UCSD-AML1 (cell line): ENCODE measurements at regions not wholly inside any gene's neighbourhood (a gene's known extent, or its start where the extent isn't known, plus 50 kb on each side); places are given as distances from the start of the nearest gene placed in this dataset.
"Not testable (repeated sequence)": the region's sequence is repeated elsewhere in the genome, so short reads cannot be mapped to it uniquely, and the experiment has no call there.

Experiments used
- DNase-seq: peaks from one replicate; lab custom pipeline; 2025; ENCODE audit not compliant: unreplicated experiment; lab: John Stamatoyannopoulos, UW

GRCh38 chr13:68527167-68527566, 1297.0 kb upstream of the PCDH9 start:
- DNase-seq: not testable (repeated sequence)

GRCh38 chr13:68523838-68524424, 1293.8 kb upstream of the PCDH9 start:
- DNase-seq: no peak

- no peak for DNase-seq
Observed at GRCh38 chr13:68522184-68522583, 1292.0 kb upstream of the PCDH9 start.

GRCh38 chr13:68509734-68510621, 1279.8 kb upstream of the PCDH9 start:
- no peak for DNase-seq

GRCh38 chr13:68506888-68507551, 1276.9 kb upstream of the PCDH9 start:
- no peak for DNase-seq

GRCh38 chr13:68490594-68490993, 1260.5 kb upstream of the PCDH9 start:
- no peak for DNase-seq

GRCh38 chr13:68481130-68481529, 1251.0 kb upstream of the PCDH9 start:
- DNase-seq: no peak

GRCh38 chr13:68473834-68474326, 1243.7 kb upstream of the PCDH9 start:
- DNase-seq: no peak

- DNase-seq: no peak
Observed at GRCh38 chr13:68467160-68467559, 1237.0 kb upstream of the PCDH9 start.

- no peak for DNase-seq
Observed at GRCh38 chr13:68440874-68441273, 1210.7 kb upstream of the PCDH9 start.

- no peak for DNase-seq
Observed at GRCh38 chr13:68439817-68440216, 1209.7 kb upstream of the PCDH9 start.

- DNase-seq: no peak
Observed at GRCh38 chr13:68428292-68428691, 1198.2 kb upstream of the PCDH9 start.

- DNase-seq: no peak
Observed at GRCh38 chr13:68417801-68418200, 1187.7 kb upstream of the PCDH9 start.

- no peak for DNase-seq
Observed at GRCh38 chr13:68410007-68410406, 1179.9 kb upstream of the PCDH9 start.

- DNase-seq: no peak
Observed at GRCh38 chr13:68390987-68391386, 1160.9 kb upstream of the PCDH9 start.

GRCh38 chr13:68386808-68387207, 1156.7 kb upstream of the PCDH9 start:
- no peak for DNase-seq

- DNase-seq: no peak
Observed at GRCh38 chr13:68380041-68380973, 1150.2 kb upstream of the PCDH9 start.

- DNase-seq: no peak
Observed at GRCh38 chr13:68378294-68378693, 1148.2 kb upstream of the PCDH9 start.

GRCh38 chr13:68375004-68375403, 1144.9 kb upstream of the PCDH9 start:
- no peak for DNase-seq

GRCh38 chr13:68369739-68370138, 1139.6 kb upstream of the PCDH9 start:
- no peak for DNase-seq

- DNase-seq: no peak
Observed at GRCh38 chr13:68368922-68369321, 1138.8 kb upstream of the PCDH9 start.
